ENCODE measurements at regions not wholly inside any gene's neighbourhood (a gene's known extent, or its start where the extent isn't known, plus 50 kb on each side); places are given as distances from the start of the nearest gene placed in this dataset.

GRCh38 chr2:136243638-136244535 is 125.9 kb upstream of the CXCR4 start:
- Histone ChIP-seq H3K4me3 (ENCODE audit: control insufficient read depth in 2 of 3, extremely low read depth in 1 of 3, insufficient read depth in 2 of 3, low read depth in 1 of 3, low read length in 3 of 3) (no peak overlapping the region), H2AFZ (ENCODE audit: control insufficient read depth, low read length) (no peak overlapping the region), H3K27me3 (ENCODE audit: control insufficient read depth, extremely low read depth, insufficient read depth, low read length) (no peaks in the 10 kb centered on the region), H3K4me2 (ENCODE audit: control insufficient read depth, extremely low read depth, insufficient read depth, low read depth, low read length) (no peak overlapping the region), H3K36me3 (ENCODE audit: control insufficient read depth in 2 of 2, extremely low read depth in 1 of 2, insufficient read depth in 2 of 2, low read length in 2 of 2) (no peaks in the 10 kb centered on the region), H3K9ac (ENCODE audit: control insufficient read depth, extremely low read depth, insufficient read depth, low read length) (no peak overlapping the region), H3K79me2 (ENCODE audit: control insufficient read depth, insufficient read depth, low read length) (no peaks in the 10 kb centered on the region), H4K20me1 (ENCODE audit: control insufficient read depth, extremely low read depth, insufficient read depth, low read length) (no peaks in the 10 kb centered on the region), H3K9me1 (ENCODE audit: control insufficient read depth, extremely low read depth, insufficient read depth, low read length) (no peaks in the 10 kb centered on the region), H3K4me1 (ENCODE audit: control insufficient read depth, extremely low read depth, insufficient read depth, low read length) (peaks cover 2% of the 10 kb centered on the region), H3K9me3 (ENCODE audit: control insufficient read depth, low read depth, low read length) (no peaks in the 10 kb centered on the region), H3K27ac (ENCODE audit: control insufficient read depth, insufficient read depth, low read length) (no peak overlapping the region)
- FAIRE-seq: no peak
- no peak for DNase-seq (ENCODE audit: low read depth, low spot score)
- TF ChIP-seq CTCF (optimal IDR thresholded peaks at IDR 0.05 in 1 of 3, IDR thresholded peaks at IDR 0.05 in 1 of 3, conservative IDR thresholded peaks at IDR 0.05 in 1 of 3; ENCODE audit: extremely low read depth in 1 of 3, insufficient read depth in 2 of 3, low read length in 3 of 3): no peak
- TF ChIP-seq EZH2 (IDR thresholded peaks at IDR 0.05; ENCODE audit: low read length): no peak
- dilution Hi-C loops (cut with MboI; ENCODE audit: extremely low pct_ligation_motif_present, low sequenced_read_pairs): no loop called here

GRCh38 chr2:136242687-136243277 is 124.8 kb upstream of the CXCR4 start:
- no peaks in the 10 kb centered on the region for H3K9me3 ChIP-seq (ENCODE audit: control insufficient read depth, low read depth, low read length)
- no peak for TF ChIP-seq EZH2 (IDR thresholded peaks at IDR 0.05; ENCODE audit: low read length)
- no peak for TF ChIP-seq CTCF (optimal IDR thresholded peaks at IDR 0.05 in 1 of 3, IDR thresholded peaks at IDR 0.05 in 1 of 3, conservative IDR thresholded peaks at IDR 0.05 in 1 of 3; ENCODE audit: extremely low read depth in 1 of 3, insufficient read depth in 2 of 3, low read length in 3 of 3)
- DNase-seq (ENCODE audit: low read depth, low spot score): no peak
- peaks cover 7% of the 10 kb centered on the region for H3K4me1 ChIP-seq (ENCODE audit: control insufficient read depth, extremely low read depth, insufficient read depth, low read length)
- H3K9me1 ChIP-seq (ENCODE audit: control insufficient read depth, extremely low read depth, insufficient read depth, low read length): no peaks in the 10 kb centered on the region
- H3K4me3 ChIP-seq (ENCODE audit: control insufficient read depth in 2 of 3, extremely low read depth in 1 of 3, insufficient read depth in 2 of 3, low read depth in 1 of 3, low read length in 3 of 3): no peak overlapping the region
- H3K27me3 ChIP-seq (ENCODE audit: control insufficient read depth, extremely low read depth, insufficient read depth, low read length): no peaks in the 10 kb centered on the region
- no peaks in the 10 kb centered on the region for H4K20me1 ChIP-seq (ENCODE audit: control insufficient read depth, extremely low read depth, insufficient read depth, low read length)
- no peaks in the 10 kb centered on the region for H3K36me3 ChIP-seq (ENCODE audit: control insufficient read depth in 2 of 2, extremely low read depth in 1 of 2, insufficient read depth in 2 of 2, low read length in 2 of 2)
- H3K27ac ChIP-seq (ENCODE audit: control insufficient read depth, insufficient read depth, low read length): no peak overlapping the region
- no peak for FAIRE-seq
- dilution Hi-C loops (cut with MboI; ENCODE audit: extremely low pct_ligation_motif_present, low sequenced_read_pairs): no loop called here
- H3K4me2 ChIP-seq (ENCODE audit: control insufficient read depth, extremely low read depth, insufficient read depth, low read depth, low read length): no peak overlapping the region
- no peaks in the 10 kb centered on the region for H3K79me2 ChIP-seq (ENCODE audit: control insufficient read depth, insufficient read depth, low read length)
- no peak overlapping the region for H2AFZ ChIP-seq (ENCODE audit: control insufficient read depth, low read length)
- no peak overlapping the region for H3K9ac ChIP-seq (ENCODE audit: control insufficient read depth, extremely low read depth, insufficient read depth, low read length)

All from keratinocyte (primary cell).